HCT116 (cell line): ENCODE measurements at regions not wholly inside any gene's neighbourhood (a gene's known extent, or its start where the extent isn't known, plus 50 kb on each side); places are given as distances from the start of the nearest gene placed in this dataset.

Source experiments
- ATAC-seq: fragments of 200-7000 bp; cut with Tn5 transposase; 2 replicates; pipeline ENCODE4 v1.9.1; 2020; ENCODE audit warnings: mild to moderate bottlenecking, moderate library complexity
- BruUV-seq: library from RNA; stranded (reverse); fragments of 400-500 nt; replicated peaks from 2 replicates; lab custom pipeline; 2021; lab: Mats Ljungman, UMichigan
- CTCF ChIA-PET: fragments of 300-600 bp; sonication (Branson Sonifier 250); formaldehyde crosslinking; loops from one replicate; lab custom pipeline; 2021; ENCODE audit warnings: antibody characterized with exemption; lab: Charles Lee
- POLR2A ChIA-PET: fragments of 300-600, 350-600 bp; sonication (Branson Sonifier 250); formaldehyde crosslinking; loops from one replicate; lab custom pipeline; 2021; ENCODE audit warnings: antibody characterized with exemption; lab: Charles Lee
- RAD21 ChIA-PET, 2 experiments: fragments of 300-600 bp; sonication (Branson Sonifier 250); formaldehyde crosslinking; loops; one replicate each; lab custom pipeline; 2023; ENCODE audit warnings: low total read pairs in 2 of 2; ENCODE audit not compliant: uncharacterized antibody in 2 of 2, unreplicated experiment in 2 of 2, low non-redundant PET in 1 of 2; lab: Charles Lee
- DNase-seq: peaks from one replicate; pipeline ENCODE4 v3.0.0-alpha.2; 2010; ENCODE audit warnings: low read depth, low spot score
- H2AFZ ChIP-seq: fragments of 200-600 bp; shearing (Covaris generic), sonication (generic); 2 replicates; pipeline ENCODE4 v1.6.1; 2017; ENCODE audit warnings: low read depth, mixed run types, mixed read lengths, antibody characterized with exemption, low read length; ENCODE audit not compliant: poor library complexity, severe bottlenecking
- H3K27ac ChIP-seq: 2 replicates; pipeline ENCODE4 v1.5.1; 2012; ENCODE audit warnings: low read depth, low read length
- H3K27me3 ChIP-seq: fragments of 200-600 bp; sonication (generic); 2 replicates; pipeline ENCODE4 v1.6.1; 2016; ENCODE audit warnings: mixed run types, low read length, mixed read lengths; ENCODE audit not compliant: insufficient read depth
- H3K36me3 ChIP-seq, 2 experiments: fragments of 200-500 bp in 1 of 2; fragments of 200-600 bp in 1 of 2; sonication (Bioruptor generic) in 1 of 2; sonication (generic) in 1 of 2; 2 replicates each; pipeline versions ENCODE4 v1.5.1 to v1.6.1; 2014 to 2016; ENCODE audit warnings: low read length in 2 of 2, inconsistent platforms in 1 of 2, mixed read lengths in 1 of 2, mixed run types in 1 of 2; ENCODE audit not compliant: insufficient read depth in 2 of 2, control insufficient read depth in 1 of 2
- H3K4me1 ChIP-seq, 2 experiments: fragments of 200-600 bp in 1 of 2; sonication (generic) in 1 of 2; 2 replicates each; pipeline versions ENCODE4 v1.5.1 to v1.6.1; 2012 to 2017; ENCODE audit warnings: low read length in 2 of 2, inconsistent platforms in 1 of 2, mild to moderate bottlenecking in 1 of 2, mixed read lengths in 1 of 2, mixed run types in 1 of 2, moderate library complexity in 1 of 2; ENCODE audit not compliant: insufficient read depth in 2 of 2, control insufficient read depth in 1 of 2
- H3K4me2 ChIP-seq: fragments of 200-600 bp; sonication (generic); 2 replicates; pipeline ENCODE4 v1.6.1; 2017; ENCODE audit warnings: mixed run types, low read length, mixed read lengths
- H3K4me3 ChIP-seq, 2 experiments: fragments of 200-600 bp in 1 of 2; sonication (generic) in 1 of 2; replicated peaks in 1 of 2; 2 replicates each; pipeline ENCODE4 v1.5.1; 2011 to 2016; ENCODE audit warnings: low read length in 2 of 2, control low read depth in 1 of 2, low read depth in 1 of 2, mild to moderate bottlenecking in 1 of 2, mixed read lengths in 1 of 2, mixed run types in 1 of 2
- H3K79me2 ChIP-seq: fragments of 200-600 bp; sonication (generic); 2 replicates; pipeline ENCODE4 v1.6.1; 2017; ENCODE audit warnings: mild to moderate bottlenecking, mixed run types, low read length, moderate library complexity, mixed read lengths; ENCODE audit not compliant: insufficient read depth
- H3K9ac ChIP-seq: fragments of 200-600 bp; sonication (generic); 2 replicates; pipeline ENCODE4 v1.6.1; 2016; ENCODE audit warnings: low read length, mixed read lengths
- H3K9me2 ChIP-seq: fragments of 200-600 bp; sonication (generic), shearing (Covaris generic); 2 replicates; pipeline ENCODE4 v1.6.1; 2017; ENCODE audit warnings: mixed run types, mild to moderate bottlenecking, moderate library complexity; ENCODE audit not compliant: insufficient read depth
- H3K9me3 ChIP-seq, 2 experiments: fragments of 200-500 bp in 1 of 2; fragments of 200-600 bp in 1 of 2; sonication (Bioruptor generic) in 1 of 2; sonication (generic) in 1 of 2; 2 replicates each; pipeline ENCODE4 v1.6.1; 2014 to 2017; ENCODE audit warnings: low read length in 2 of 2, mixed read lengths in 2 of 2, inconsistent platforms in 1 of 2, low read depth in 1 of 2, mild to moderate bottlenecking in 1 of 2, mixed run types in 1 of 2, moderate library complexity in 1 of 2; ENCODE audit not compliant: control insufficient read depth in 1 of 2, insufficient read depth in 1 of 2
- H4K20me1 ChIP-seq: fragments of 200-600 bp; sonication (generic), shearing (Covaris generic); 2 replicates; pipeline ENCODE4 v1.6.1; 2017; ENCODE audit warnings: mixed run types, mild to moderate bottlenecking, moderate library complexity; ENCODE audit not compliant: insufficient read depth
- CEBPB ChIP-seq: IDR thresholded peaks from 2 replicates; pipeline ENCODE4 v1.6.1; 2012; ENCODE audit warnings: low read depth
- EGR1 ChIP-seq: IDR thresholded peaks from 2 replicates; pipeline ENCODE4 v1.6.1; 2012; ENCODE audit warnings: low read depth
- ELF1 ChIP-seq: IDR thresholded peaks from 2 replicates; pipeline ENCODE4 v1.6.1; 2012; ENCODE audit warnings: low read depth, borderline replicate concordance
- EZH2 ChIP-seq: fragments of 200-600 bp; sonication (generic); IDR thresholded peaks from 2 replicates; pipeline ENCODE4 v1.6.1; 2017; ENCODE audit warnings: antibody characterized with exemption, mixed run types
- EZH2phosphoT487 ChIP-seq: fragments of 200-600 bp; IDR thresholded peaks from 2 replicates; pipeline ENCODE4 v1.6.1; 2018; ENCODE audit warnings: antibody characterized with exemption, borderline replicate concordance
- FOSL1 ChIP-seq: IDR thresholded peaks from 2 replicates; pipeline ENCODE4 v1.6.1; 2012; ENCODE audit warnings: low read depth
- JUND ChIP-seq: IDR thresholded peaks from 2 replicates; pipeline ENCODE4 v1.6.1; 2012
- POLR2A ChIP-seq: IDR thresholded peaks from 2 replicates; pipeline ENCODE4 v1.7.0; 2011; ENCODE audit warnings: borderline replicate concordance; ENCODE audit not compliant: insufficient read depth, insufficient read length; ENCODE audit errors: extremely low read depth
- POLR2AphosphoS5 ChIP-seq: IDR thresholded peaks from 2 replicates; pipeline ENCODE4 v1.6.1; 2011; ENCODE audit warnings: mild to moderate bottlenecking, low read depth, low read length, moderate library complexity
- RAD21 ChIP-seq: IDR thresholded peaks from 2 replicates; pipeline ENCODE4 v1.6.1; 2012; ENCODE audit warnings: low read depth, mild to moderate bottlenecking
- SRF ChIP-seq: IDR thresholded peaks from 2 replicates; pipeline ENCODE4 v1.6.1; 2012; ENCODE audit warnings: low read depth
- TCF7L2 ChIP-seq: IDR thresholded peaks from 2 replicates; pipeline ENCODE4 v1.7.0; 2011; ENCODE audit warnings: borderline replicate concordance, inconsistent platforms; ENCODE audit not compliant: insufficient read depth, insufficient read length; ENCODE audit errors: extremely low read depth
- ZFX ChIP-seq: fragments of 450-650 bp; IDR thresholded peaks from 2 replicates; pipeline ENCODE4 v1.6.1; 2017
- intact Hi-C: fragments of 100-400 bp; cut with micrococcal nuclease; formaldehyde crosslinking; loops from 2 replicates; pipeline ENCODE4 v1.10.0; 2022
- TF ChIP-seq, protein P1 (sequence below): IDR thresholded peaks from 2 replicates; pipeline ENCODE4 v1.6.1; 2012; ENCODE audit warnings: low read depth
- TF ChIP-seq, protein P2 (sequence below), 3 experiments: fragments of 200-600 bp in 1 of 3; sonication (generic) in 1 of 3; IDR thresholded peaks in 2 of 3; conservative IDR thresholded peaks in 1 of 3; 2 replicates each; pipeline ENCODE4 v1.5.1; 2012 to 2017; ENCODE audit warnings: low read depth in 2 of 3, low read length in 2 of 3, antibody characterized with exemption in 1 of 3, borderline replicate concordance in 1 of 3, control low read depth in 1 of 3, mild to moderate bottlenecking in 1 of 3, mixed read lengths in 1 of 3, mixed run types in 1 of 3, moderate library complexity in 1 of 3; ENCODE audit not compliant: insufficient read depth in 1 of 3
- TF ChIP-seq, protein P3 (sequence below): IDR thresholded peaks from 2 replicates; pipeline ENCODE4 v1.6.1; 2012

DNA sequence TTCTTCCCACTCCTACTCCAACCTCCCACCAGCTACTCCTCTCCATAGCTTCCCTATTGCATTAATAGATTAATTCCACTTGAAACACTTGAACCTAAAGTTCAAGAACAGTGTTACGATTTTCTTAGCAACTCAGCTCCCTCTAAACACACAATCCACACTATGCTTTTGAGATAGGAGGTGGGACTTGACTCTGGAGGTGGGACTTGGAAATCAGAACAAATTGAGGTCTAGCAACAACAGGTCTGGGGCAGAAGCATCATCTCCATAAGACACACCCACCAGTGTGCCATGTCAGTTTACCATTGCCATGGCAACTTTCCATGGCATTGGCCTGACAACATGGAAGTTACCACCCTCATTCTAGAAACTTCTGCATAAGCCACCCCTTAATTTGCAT lies 336.5 kb upstream of the ALCAM start:
- H3K4me1 ChIP-seq, result no peaks in the 10 kb centered on the region
- intact Hi-C loops, result no loop called here

More for the DNA sequence above, 336.5 kb upstream of the ALCAM start:
- H3K36me3 ChIP-seq, result no peaks in the 10 kb centered on the region
- no peak overlapping the region for H3K4me3 ChIP-seq
- no peaks in the 10 kb centered on the region for H3K79me2 ChIP-seq
- H3K27ac ChIP-seq, result no peak overlapping the region
- ATAC-seq (no peak), DNase-seq (no peak)
- no peak overlapping the region for H3K4me2 ChIP-seq
- no TSS peak for BruUV-seq
- POLR2A ChIA-PET, result no interaction called here
- RAD21 ChIA-PET, result no interaction called here
- CTCF ChIA-PET, result no interaction called here
- H4K20me1 ChIP-seq, result no peaks in the 10 kb centered on the region
- H3K27me3 ChIP-seq, result no peaks in the 10 kb centered on the region
- no peak overlapping the region for H2AFZ ChIP-seq
- no peaks in the 10 kb centered on the region for H3K9me2 ChIP-seq
- H3K9me3 ChIP-seq, result no peaks in the 10 kb centered on the region
- TF ChIP-seq, protein P1, sequence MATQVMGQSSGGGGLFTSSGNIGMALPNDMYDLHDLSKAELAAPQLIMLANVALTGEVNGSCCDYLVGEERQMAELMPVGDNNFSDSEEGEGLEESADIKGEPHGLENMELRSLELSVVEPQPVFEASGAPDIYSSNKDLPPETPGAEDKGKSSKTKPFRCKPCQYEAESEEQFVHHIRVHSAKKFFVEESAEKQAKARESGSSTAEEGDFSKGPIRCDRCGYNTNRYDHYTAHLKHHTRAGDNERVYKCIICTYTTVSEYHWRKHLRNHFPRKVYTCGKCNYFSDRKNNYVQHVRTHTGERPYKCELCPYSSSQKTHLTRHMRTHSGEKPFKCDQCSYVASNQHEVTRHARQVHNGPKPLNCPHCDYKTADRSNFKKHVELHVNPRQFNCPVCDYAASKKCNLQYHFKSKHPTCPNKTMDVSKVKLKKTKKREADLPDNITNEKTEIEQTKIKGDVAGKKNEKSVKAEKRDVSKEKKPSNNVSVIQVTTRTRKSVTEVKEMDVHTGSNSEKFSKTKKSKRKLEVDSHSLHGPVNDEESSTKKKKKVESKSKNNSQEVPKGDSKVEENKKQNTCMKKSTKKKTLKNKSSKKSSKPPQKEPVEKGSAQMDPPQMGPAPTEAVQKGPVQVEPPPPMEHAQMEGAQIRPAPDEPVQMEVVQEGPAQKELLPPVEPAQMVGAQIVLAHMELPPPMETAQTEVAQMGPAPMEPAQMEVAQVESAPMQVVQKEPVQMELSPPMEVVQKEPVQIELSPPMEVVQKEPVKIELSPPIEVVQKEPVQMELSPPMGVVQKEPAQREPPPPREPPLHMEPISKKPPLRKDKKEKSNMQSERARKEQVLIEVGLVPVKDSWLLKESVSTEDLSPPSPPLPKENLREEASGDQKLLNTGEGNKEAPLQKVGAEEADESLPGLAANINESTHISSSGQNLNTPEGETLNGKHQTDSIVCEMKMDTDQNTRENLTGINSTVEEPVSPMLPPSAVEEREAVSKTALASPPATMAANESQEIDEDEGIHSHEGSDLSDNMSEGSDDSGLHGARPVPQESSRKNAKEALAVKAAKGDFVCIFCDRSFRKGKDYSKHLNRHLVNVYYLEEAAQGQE, result no peak
- TF ChIP-seq JUND, result no peak
- TF ChIP-seq POLR2AphosphoS5, result no peak
- TF ChIP-seq EZH2phosphoT487, result no peak
- TF ChIP-seq, protein P2, sequence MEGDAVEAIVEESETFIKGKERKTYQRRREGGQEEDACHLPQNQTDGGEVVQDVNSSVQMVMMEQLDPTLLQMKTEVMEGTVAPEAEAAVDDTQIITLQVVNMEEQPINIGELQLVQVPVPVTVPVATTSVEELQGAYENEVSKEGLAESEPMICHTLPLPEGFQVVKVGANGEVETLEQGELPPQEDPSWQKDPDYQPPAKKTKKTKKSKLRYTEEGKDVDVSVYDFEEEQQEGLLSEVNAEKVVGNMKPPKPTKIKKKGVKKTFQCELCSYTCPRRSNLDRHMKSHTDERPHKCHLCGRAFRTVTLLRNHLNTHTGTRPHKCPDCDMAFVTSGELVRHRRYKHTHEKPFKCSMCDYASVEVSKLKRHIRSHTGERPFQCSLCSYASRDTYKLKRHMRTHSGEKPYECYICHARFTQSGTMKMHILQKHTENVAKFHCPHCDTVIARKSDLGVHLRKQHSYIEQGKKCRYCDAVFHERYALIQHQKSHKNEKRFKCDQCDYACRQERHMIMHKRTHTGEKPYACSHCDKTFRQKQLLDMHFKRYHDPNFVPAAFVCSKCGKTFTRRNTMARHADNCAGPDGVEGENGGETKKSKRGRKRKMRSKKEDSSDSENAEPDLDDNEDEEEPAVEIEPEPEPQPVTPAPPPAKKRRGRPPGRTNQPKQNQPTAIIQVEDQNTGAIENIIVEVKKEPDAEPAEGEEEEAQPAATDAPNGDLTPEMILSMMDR (IDR thresholded peaks at IDR 0.05 in 2 of 3, conservative IDR thresholded peaks at IDR 0.05 in 1 of 3; ENCODE audit: borderline replicate concordance in 1 of 3, insufficient read depth in 1 of 3, low read depth in 2 of 3, low read length in 2 of 3), result no peak
- no peak for TF ChIP-seq SRF
- no peak for TF ChIP-seq RAD21
- TF ChIP-seq ELF1, result no peak
- no peak for TF ChIP-seq TCF7L2
- TF ChIP-seq FOSL1, result no peak
- no peak for TF ChIP-seq CEBPB
- TF ChIP-seq, protein P3, sequence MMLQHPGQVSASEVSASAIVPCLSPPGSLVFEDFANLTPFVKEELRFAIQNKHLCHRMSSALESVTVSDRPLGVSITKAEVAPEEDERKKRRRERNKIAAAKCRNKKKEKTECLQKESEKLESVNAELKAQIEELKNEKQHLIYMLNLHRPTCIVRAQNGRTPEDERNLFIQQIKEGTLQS, result no peak
- no peak for TF ChIP-seq EGR1
- TF ChIP-seq POLR2A, result no peak
- TF ChIP-seq EZH2, result no peak
- TF ChIP-seq ZFX, result no peak
- no peak overlapping the region for H3K9ac ChIP-seq
